ENCODE measurements at regions not wholly inside any gene's neighbourhood (a gene's known extent, or its start where the extent isn't known, plus 50 kb on each side); places are given as distances from the start of the nearest gene placed in this dataset.

GRCh38 chr2:78068808-78069207 is 546.6 kb upstream of the LRRTM4 start:
- no peak for ATAC-seq
- TF ChIP-seq ISL1 (CRISPR knock-in tag; IDR thresholded peaks at IDR 0.05), result peak; percentile 76
- TF ChIP-seq CSDC2 (CRISPR knock-in tag; IDR thresholded peaks at IDR 0.05), result no peak

DNA sequence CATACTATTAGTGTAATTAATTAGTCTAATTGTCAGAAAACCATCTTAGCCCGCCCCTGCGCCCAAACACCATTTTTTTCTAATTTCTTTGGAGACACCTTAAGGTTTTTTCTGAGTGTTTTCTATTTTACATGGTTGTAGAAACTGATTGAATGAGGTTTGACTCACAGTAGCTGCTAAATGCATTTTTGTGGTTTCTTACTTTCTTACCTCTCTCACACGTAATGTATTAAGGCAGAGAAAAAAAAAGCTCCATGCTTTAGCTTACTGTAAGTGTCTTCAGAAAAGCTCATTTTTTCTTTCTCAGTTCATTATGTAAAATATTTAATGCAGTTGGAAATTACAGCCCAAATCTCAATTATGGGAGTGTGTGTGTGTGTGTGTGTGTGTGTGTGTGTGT is 548.5 kb upstream of the LRRTM4 start:
- no peak for ATAC-seq
- TF ChIP-seq SNAI2 (CRISPR knock-in tag; IDR thresholded peaks at IDR 0.05) (no peak), GLIS3 (CRISPR knock-in tag; IDR thresholded peaks at IDR 0.05) (no peak), CSDC2 (CRISPR knock-in tag; IDR thresholded peaks at IDR 0.05) (no peak), BACH2 (CRISPR knock-in tag; IDR thresholded peaks at IDR 0.05; ENCODE audit: borderline replicate concordance) (no peak), ZNF8 (CRISPR knock-in tag; IDR thresholded peaks at IDR 0.05) (no peak), ZNF565 (CRISPR knock-in tag; conservative IDR thresholded peaks at IDR 0.05; ENCODE audit: low read depth) (no peak), ZFP3 (CRISPR knock-in tag; IDR thresholded peaks at IDR 0.05) (no peak), ISL1 (CRISPR knock-in tag; IDR thresholded peaks at IDR 0.05) (no peak), ZFP30 (CRISPR knock-in tag; IDR thresholded peaks at IDR 0.05) (no peak), OSR1 (CRISPR knock-in tag; IDR thresholded peaks at IDR 0.05) (no peak), TOX (CRISPR knock-in tag; IDR thresholded peaks at IDR 0.05; ENCODE audit: borderline replicate concordance) (no peak), POU6F1 (CRISPR knock-in tag; IDR thresholded peaks at IDR 0.05; ENCODE audit: borderline replicate concordance, low read depth) (no peak), ESRRG (CRISPR knock-in tag; IDR thresholded peaks at IDR 0.05) (no peak)
- TF ChIP-seq, protein P1, sequence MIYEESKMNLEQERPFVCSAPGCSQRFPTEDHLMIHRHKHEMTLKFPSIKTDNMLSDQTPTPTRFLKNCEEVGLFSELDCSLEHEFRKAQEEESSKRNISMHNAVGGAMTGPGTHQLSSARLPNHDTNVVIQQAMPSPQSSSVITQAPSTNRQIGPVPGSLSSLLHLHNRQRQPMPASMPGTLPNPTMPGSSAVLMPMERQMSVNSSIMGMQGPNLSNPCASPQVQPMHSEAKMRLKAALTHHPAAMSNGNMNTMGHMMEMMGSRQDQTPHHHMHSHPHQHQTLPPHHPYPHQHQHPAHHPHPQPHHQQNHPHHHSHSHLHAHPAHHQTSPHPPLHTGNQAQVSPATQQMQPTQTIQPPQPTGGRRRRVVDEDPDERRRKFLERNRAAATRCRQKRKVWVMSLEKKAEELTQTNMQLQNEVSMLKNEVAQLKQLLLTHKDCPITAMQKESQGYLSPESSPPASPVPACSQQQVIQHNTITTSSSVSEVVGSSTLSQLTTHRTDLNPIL (CRISPR knock-in tag; IDR thresholded peaks at IDR 0.05; ENCODE audit: low read depth), result no peak
- TF ChIP-seq, protein P2, sequence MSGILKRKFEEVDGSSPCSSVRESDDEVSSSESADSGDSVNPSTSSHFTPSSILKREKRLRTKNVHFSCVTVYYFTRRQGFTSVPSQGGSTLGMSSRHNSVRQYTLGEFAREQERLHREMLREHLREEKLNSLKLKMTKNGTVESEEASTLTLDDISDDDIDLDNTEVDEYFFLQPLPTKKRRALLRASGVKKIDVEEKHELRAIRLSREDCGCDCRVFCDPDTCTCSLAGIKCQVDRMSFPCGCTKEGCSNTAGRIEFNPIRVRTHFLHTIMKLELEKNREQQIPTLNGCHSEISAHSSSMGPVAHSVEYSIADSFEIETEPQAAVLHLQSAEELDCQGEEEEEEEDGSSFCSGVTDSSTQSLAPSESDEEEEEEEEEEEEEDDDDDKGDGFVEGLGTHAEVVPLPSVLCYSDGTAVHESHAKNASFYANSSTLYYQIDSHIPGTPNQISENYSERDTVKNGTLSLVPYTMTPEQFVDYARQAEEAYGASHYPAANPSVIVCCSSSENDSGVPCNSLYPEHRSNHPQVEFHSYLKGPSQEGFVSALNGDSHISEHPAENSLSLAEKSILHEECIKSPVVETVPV (CRISPR knock-in tag; IDR thresholded peaks at IDR 0.05), result no peak

GRCh38 chr2:78077633-78078032 is 555.5 kb upstream of the LRRTM4 start:
- ATAC-seq, result no peak
- no peak for TF ChIP-seq PPARA (CRISPR knock-in tag; IDR thresholded peaks at IDR 0.05; ENCODE audit: borderline replicate concordance)
- TF ChIP-seq ZFP3 (CRISPR knock-in tag; IDR thresholded peaks at IDR 0.05), result no peak
- no peak for TF ChIP-seq SNAI2 (CRISPR knock-in tag; IDR thresholded peaks at IDR 0.05)
- TF ChIP-seq POU6F1 (CRISPR knock-in tag; IDR thresholded peaks at IDR 0.05; ENCODE audit: borderline replicate concordance, low read depth), result no peak
- TF ChIP-seq ZNF8 (CRISPR knock-in tag; IDR thresholded peaks at IDR 0.05), result no peak
- no peak for TF ChIP-seq ESRRG (CRISPR knock-in tag; IDR thresholded peaks at IDR 0.05)
- no peak for TF ChIP-seq ISL1 (CRISPR knock-in tag; IDR thresholded peaks at IDR 0.05)
- TF ChIP-seq, protein P2 (CRISPR knock-in tag; IDR thresholded peaks at IDR 0.05), result no peak
- TF ChIP-seq, protein P3, sequence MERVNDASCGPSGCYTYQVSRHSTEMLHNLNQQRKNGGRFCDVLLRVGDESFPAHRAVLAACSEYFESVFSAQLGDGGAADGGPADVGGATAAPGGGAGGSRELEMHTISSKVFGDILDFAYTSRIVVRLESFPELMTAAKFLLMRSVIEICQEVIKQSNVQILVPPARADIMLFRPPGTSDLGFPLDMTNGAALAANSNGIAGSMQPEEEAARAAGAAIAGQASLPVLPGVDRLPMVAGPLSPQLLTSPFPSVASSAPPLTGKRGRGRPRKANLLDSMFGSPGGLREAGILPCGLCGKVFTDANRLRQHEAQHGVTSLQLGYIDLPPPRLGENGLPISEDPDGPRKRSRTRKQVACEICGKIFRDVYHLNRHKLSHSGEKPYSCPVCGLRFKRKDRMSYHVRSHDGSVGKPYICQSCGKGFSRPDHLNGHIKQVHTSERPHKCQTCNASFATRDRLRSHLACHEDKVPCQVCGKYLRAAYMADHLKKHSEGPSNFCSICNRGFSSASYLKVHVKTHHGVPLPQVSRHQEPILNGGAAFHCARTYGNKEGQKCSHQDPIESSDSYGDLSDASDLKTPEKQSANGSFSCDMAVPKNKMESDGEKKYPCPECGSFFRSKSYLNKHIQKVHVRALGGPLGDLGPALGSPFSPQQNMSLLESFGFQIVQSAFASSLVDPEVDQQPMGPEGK (CRISPR knock-in tag; IDR thresholded peaks at IDR 0.05; ENCODE audit: borderline replicate concordance), result no peak
- no peak for TF ChIP-seq ZC3H10 (CRISPR knock-in tag; IDR thresholded peaks at IDR 0.05)
- no peak for TF ChIP-seq CSDC2 (CRISPR knock-in tag; IDR thresholded peaks at IDR 0.05)
- TF ChIP-seq TOX (CRISPR knock-in tag; IDR thresholded peaks at IDR 0.05; ENCODE audit: borderline replicate concordance), result no peak
- TF ChIP-seq ZNF565 (CRISPR knock-in tag; conservative IDR thresholded peaks at IDR 0.05; ENCODE audit: low read depth), result no peak
- TF ChIP-seq ZNF70 (CRISPR knock-in tag; IDR thresholded peaks at IDR 0.05), result no peak
- TF ChIP-seq ARNTL (CRISPR knock-in tag; IDR thresholded peaks at IDR 0.05; ENCODE audit: borderline replicate concordance, low read depth), result no peak
- TF ChIP-seq, protein P4, sequence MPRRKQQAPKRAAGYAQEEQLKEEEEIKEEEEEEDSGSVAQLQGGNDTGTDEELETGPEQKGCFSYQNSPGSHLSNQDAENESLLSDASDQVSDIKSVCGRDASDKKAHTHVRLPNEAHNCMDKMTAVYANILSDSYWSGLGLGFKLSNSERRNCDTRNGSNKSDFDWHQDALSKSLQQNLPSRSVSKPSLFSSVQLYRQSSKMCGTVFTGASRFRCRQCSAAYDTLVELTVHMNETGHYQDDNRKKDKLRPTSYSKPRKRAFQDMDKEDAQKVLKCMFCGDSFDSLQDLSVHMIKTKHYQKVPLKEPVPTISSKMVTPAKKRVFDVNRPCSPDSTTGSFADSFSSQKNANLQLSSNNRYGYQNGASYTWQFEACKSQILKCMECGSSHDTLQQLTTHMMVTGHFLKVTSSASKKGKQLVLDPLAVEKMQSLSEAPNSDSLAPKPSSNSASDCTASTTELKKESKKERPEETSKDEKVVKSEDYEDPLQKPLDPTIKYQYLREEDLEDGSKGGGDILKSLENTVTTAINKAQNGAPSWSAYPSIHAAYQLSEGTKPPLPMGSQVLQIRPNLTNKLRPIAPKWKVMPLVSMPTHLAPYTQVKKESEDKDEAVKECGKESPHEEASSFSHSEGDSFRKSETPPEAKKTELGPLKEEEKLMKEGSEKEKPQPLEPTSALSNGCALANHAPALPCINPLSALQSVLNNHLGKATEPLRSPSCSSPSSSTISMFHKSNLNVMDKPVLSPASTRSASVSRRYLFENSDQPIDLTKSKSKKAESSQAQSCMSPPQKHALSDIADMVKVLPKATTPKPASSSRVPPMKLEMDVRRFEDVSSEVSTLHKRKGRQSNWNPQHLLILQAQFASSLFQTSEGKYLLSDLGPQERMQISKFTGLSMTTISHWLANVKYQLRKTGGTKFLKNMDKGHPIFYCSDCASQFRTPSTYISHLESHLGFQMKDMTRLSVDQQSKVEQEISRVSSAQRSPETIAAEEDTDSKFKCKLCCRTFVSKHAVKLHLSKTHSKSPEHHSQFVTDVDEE (CRISPR knock-in tag; IDR thresholded peaks at IDR 0.05), result no peak
- TF ChIP-seq RARB (CRISPR knock-in tag; IDR thresholded peaks at IDR 0.05), result no peak

All from SK-N-SH treated with all-trans-retinoic acid at 6 μM for 48 hours (cell line).